IMR-90 (cell line): ENCODE measurements at regions not wholly inside any gene's neighbourhood (a gene's known extent, or its start where the extent isn't known, plus 50 kb on each side); places are given as distances from the start of the nearest gene placed in this dataset.

Experiments
- ATAC-seq: fragments of 200-7000 bp; cut with Tn5 transposase; 2 replicates; pipeline ENCODE4 v1.9.1; 2020; ENCODE audit warnings: low read depth, mild to moderate bottlenecking, moderate library complexity
- BruUV-seq: library from RNA; stranded (reverse); fragments of 400-500 nt; replicated peaks from 2 replicates; lab custom pipeline; 2021; lab: Mats Ljungman, UMichigan
- CTCF ChIA-PET: fragments of 300-600 bp; formaldehyde crosslinking; extraction: SDS; loops from one replicate; lab custom pipeline; 2021; ENCODE audit warnings: antibody characterized with exemption; lab: Yijun Ruan, JAX
- POLR2A ChIA-PET: fragments of 300-600 bp; sonication (Branson Sonifier 250); formaldehyde crosslinking; loops from one replicate; lab custom pipeline; 2022; ENCODE audit warnings: antibody characterized with exemption; ENCODE audit not compliant: unreplicated experiment; lab: Charles Lee
- DNase-seq: peaks from one replicate; pipeline ENCODE4 v3.0.0; 2013
- H2AFZ ChIP-seq: replicated peaks from 2 replicates; pipeline ENCODE3; 2013; ENCODE audit warnings: low read length, mild to moderate bottlenecking; ENCODE audit not compliant: poor library complexity
- H2AK5ac ChIP-seq: 2 replicates; pipeline ENCODE4 v1.6.1; 2013; ENCODE audit warnings: low read depth, low read length, inconsistent platforms
- H2AK9ac ChIP-seq: replicated peaks from 2 replicates; pipeline ENCODE3; 2013; ENCODE audit warnings: mild to moderate bottlenecking, low read depth, low read length, moderate library complexity; ENCODE audit not compliant: poor library complexity
- H2BK120ac ChIP-seq: 2 replicates; pipeline ENCODE4 v1.6.1; 2013; ENCODE audit warnings: low read depth, low read length, inconsistent platforms
- H2BK15ac ChIP-seq: 3 replicates; pipeline ENCODE4 v1.6.1; 2013; ENCODE audit warnings: low read depth, low read length, inconsistent platforms
- H2BK20ac ChIP-seq: 2 replicates; pipeline ENCODE4 v1.6.1; 2013; ENCODE audit warnings: low read depth, mild to moderate bottlenecking, inconsistent platforms, low read length, moderate library complexity
- H2BK5ac ChIP-seq: 2 replicates; pipeline ENCODE4 v1.6.1; 2013; ENCODE audit warnings: mild to moderate bottlenecking, low read depth, low read length, inconsistent platforms; ENCODE audit not compliant: poor library complexity, severe bottlenecking
- H3K14ac ChIP-seq: replicated peaks from 2 replicates; pipeline ENCODE4 v1.6.1; 2013; ENCODE audit warnings: low read depth, low read length, inconsistent platforms
- H3K18ac ChIP-seq: 2 replicates; pipeline ENCODE4 v1.6.1; 2013; ENCODE audit warnings: low read depth, low read length, control low read depth
- H3K23ac ChIP-seq: 2 replicates; pipeline ENCODE4 v1.6.1; 2013; ENCODE audit warnings: low read depth, low read length, inconsistent platforms
- H3K27ac ChIP-seq: 2 replicates; pipeline ENCODE4 v1.5.1; 2013; ENCODE audit warnings: mild to moderate bottlenecking, control low read depth, low read length; ENCODE audit not compliant: insufficient read depth
- H3K27me3 ChIP-seq: 2 replicates; pipeline ENCODE4 v1.6.1; 2013; ENCODE audit warnings: low read length; ENCODE audit not compliant: control insufficient read depth, insufficient read depth
- H3K36me3 ChIP-seq: 2 replicates; pipeline ENCODE4 v1.6.1; 2013; ENCODE audit warnings: low read length, mixed read lengths; ENCODE audit not compliant: control insufficient read depth, insufficient read depth
- H3K4ac ChIP-seq: 2 replicates; pipeline ENCODE4 v1.6.1; 2013; ENCODE audit warnings: low read depth, low read length, inconsistent platforms
- H3K4me1 ChIP-seq: 2 replicates; pipeline ENCODE4 v1.6.1; 2013; ENCODE audit warnings: low read length, mixed read lengths; ENCODE audit not compliant: control insufficient read depth, insufficient read depth
- H3K4me2 ChIP-seq: 2 replicates; pipeline ENCODE4 v1.6.1; 2013; ENCODE audit warnings: low read depth, mild to moderate bottlenecking, control low read depth, low read length, moderate library complexity
- H3K4me3 ChIP-seq: 2 replicates; pipeline ENCODE4 v1.5.1; 2013; ENCODE audit warnings: low read depth, mild to moderate bottlenecking, control low read depth, low read length, moderate library complexity; ENCODE audit not compliant: insufficient read depth
- H3K56ac ChIP-seq: 2 replicates; pipeline ENCODE4 v1.6.1; 2013; ENCODE audit warnings: low read length, inconsistent platforms; ENCODE audit not compliant: insufficient read depth; ENCODE audit errors: extremely low read depth
- H3K79me1 ChIP-seq, 2 experiments: 2 replicates each; pipeline ENCODE4 v1.6.1; 2013; ENCODE audit warnings: low read length in 2 of 2, inconsistent platforms in 1 of 2, low read depth in 1 of 2
- H3K9ac ChIP-seq: 2 replicates; pipeline ENCODE4 v1.6.1; 2013; ENCODE audit warnings: low read depth, low read length, control low read depth
- H3K9me1 ChIP-seq: 2 replicates; pipeline ENCODE4 v1.6.1; 2013; ENCODE audit warnings: low read length, inconsistent platforms; ENCODE audit not compliant: insufficient read depth
- H3K9me3 ChIP-seq: 2 replicates; pipeline ENCODE4 v1.6.1; 2013; ENCODE audit warnings: low read length; ENCODE audit not compliant: control insufficient read depth, insufficient read depth
- H4K20me1 ChIP-seq: 2 replicates; pipeline ENCODE4 v1.6.1; 2013; ENCODE audit warnings: low read length, inconsistent platforms; ENCODE audit not compliant: insufficient read depth
- H4K5ac ChIP-seq: 2 replicates; pipeline ENCODE4 v1.6.1; 2013; ENCODE audit warnings: mild to moderate bottlenecking, low read depth, low read length, control low read depth
- H4K8ac ChIP-seq, 2 experiments: 2 replicates each; pipeline ENCODE4 v1.6.1; 2013; ENCODE audit warnings: low read depth in 2 of 2, low read length in 2 of 2, control low read depth in 1 of 2, inconsistent platforms in 1 of 2
- H4K91ac ChIP-seq: 2 replicates; pipeline ENCODE4 v1.6.1; 2013; ENCODE audit warnings: low read depth, low read length, inconsistent platforms; ENCODE audit not compliant: insufficient read depth
- BHLHE40 ChIP-seq: fragments of 150-350 bp; IDR thresholded peaks from 2 replicates; pipeline ENCODE4 v1.6.1; 2016; ENCODE audit warnings: mild to moderate bottlenecking, low read depth, low read length
- CEBPB ChIP-seq: IDR thresholded peaks from 2 replicates; pipeline ENCODE4 v1.6.1; 2012; ENCODE audit warnings: low read depth, low read length, improper control_type of control experiment
- CHD1 ChIP-seq: IDR thresholded peaks from 2 replicates; pipeline ENCODE4 v1.6.1; 2012; ENCODE audit warnings: low read depth, low read length, improper control_type of control experiment
- CTCF ChIP-seq: conservative IDR thresholded peaks from 2 replicates; pipeline ENCODE4 v1.5.1; 2012; ENCODE audit warnings: mild to moderate bottlenecking, low read depth, low read length, improper control_type of control experiment
- ELK1 ChIP-seq: fragments of 150-350 bp; IDR thresholded peaks from 2 replicates; pipeline ENCODE4 v1.6.1; 2016; ENCODE audit warnings: low read depth, mild to moderate bottlenecking, low read length, moderate library complexity, borderline replicate concordance
- FOS ChIP-seq: fragments of 150-350 bp; IDR thresholded peaks from 2 replicates; pipeline ENCODE4 v1.6.1; 2016; ENCODE audit warnings: low read depth, low read length
- MAFK ChIP-seq: IDR thresholded peaks from 2 replicates; pipeline ENCODE4 v1.6.1; 2012; ENCODE audit warnings: low read depth, low read length, improper control_type of control experiment
- MAZ ChIP-seq: IDR thresholded peaks from 2 replicates; pipeline ENCODE4 v1.6.1; 2012; ENCODE audit warnings: low read depth, mild to moderate bottlenecking, low read length, improper control_type of control experiment, moderate library complexity, borderline replicate concordance
- MXI1 ChIP-seq: IDR thresholded peaks from 2 replicates; pipeline ENCODE4 v1.6.1; 2012; ENCODE audit warnings: low read depth, mild to moderate bottlenecking, low read length, moderate library complexity, borderline replicate concordance
- NFE2L2 ChIP-seq: fragments of 150-350 bp; IDR thresholded peaks from 2 replicates; pipeline ENCODE4 v1.6.1; 2016; ENCODE audit warnings: low read depth, mild to moderate bottlenecking, low read length
- POLR2A ChIP-seq: IDR thresholded peaks from 2 replicates; pipeline ENCODE4 v1.6.1; 2012; ENCODE audit warnings: mild to moderate bottlenecking, low read depth, low read length
- RAD21 ChIP-seq: IDR thresholded peaks from 2 replicates; pipeline ENCODE4 v1.6.1; 2012; ENCODE audit warnings: low read length, improper control_type of control experiment
- RCOR1 ChIP-seq: IDR thresholded peaks from 2 replicates; pipeline ENCODE4 v1.6.1; 2012; ENCODE audit warnings: mild to moderate bottlenecking, low read length, improper control_type of control experiment; ENCODE audit not compliant: insufficient replicate concordance
- RFX5 ChIP-seq: IDR thresholded peaks from 2 replicates; pipeline ENCODE4 v1.8.0; 2012; ENCODE audit warnings: low read depth, mild to moderate bottlenecking, low read length, moderate library complexity
- SMC3 ChIP-seq: fragments of 150-350 bp; IDR thresholded peaks from 2 replicates; pipeline ENCODE4 v1.6.1; 2016; ENCODE audit warnings: low read depth, mild to moderate bottlenecking, antibody characterized with exemption, low read length, moderate library complexity
- USF2 ChIP-seq: fragments of 150-350 bp; IDR thresholded peaks from 2 replicates; pipeline ENCODE4 v1.6.1; 2017; ENCODE audit warnings: mild to moderate bottlenecking, antibody characterized with exemption, low read length, low read depth
- dilution Hi-C: fragments of 300-500 bp; cut with HindIII; formaldehyde crosslinking; loops from one replicate; pipeline ENCODE4 v1.14.3; 2018; ENCODE audit warnings: low sequenced_read_pairs; ENCODE audit not compliant: unreplicated experiment
- in situ Hi-C: fragments of 300-500 bp; cut with MboI; formaldehyde crosslinking; loops from 3 replicates; pipeline ENCODE4 v1.14.3; 2019; ENCODE audit warnings: low sequenced_read_pairs, inconsistent platforms, mixed read lengths
- intact Hi-C: fragments of 100-400 bp; cut with micrococcal nuclease; formaldehyde crosslinking; loops from 2 replicates; pipeline ENCODE4 v1.10.0; 2022

- ATAC-seq: no peak
- Histone ChIP-seq H4K5ac (no peak overlapping the region), H4K20me1 (no peaks in the 10 kb centered on the region), H2AK5ac (no peak overlapping the region), H3K36me3 (no peaks in the 10 kb centered on the region), H3K9ac (no peak overlapping the region), H3K4ac (no peak overlapping the region), H2BK15ac (no peak overlapping the region), H3K18ac (no peak overlapping the region), H4K8ac (no peak overlapping the region), H3K27me3 (peaks cover 2% of the 10 kb centered on the region; the same call in 1 of the 2 replicates), H3K4me3 (no peak overlapping the region), H2AK9ac (no peak overlapping the region), H3K4me2 (no peak overlapping the region), H3K23ac (no peak overlapping the region), H3K9me3 (peaks cover 2% of the 10 kb centered on the region), H2AFZ (no peak overlapping the region), H3K56ac (no peak overlapping the region), H3K27ac (no peak overlapping the region), H2BK20ac (no peak overlapping the region), H4K91ac (no peak overlapping the region), H3K79me1 (no peaks in the 10 kb centered on the region), H2BK5ac (no peak overlapping the region), H3K14ac (no peak overlapping the region), H3K4me1 (no peaks in the 10 kb centered on the region), H2BK120ac (no peak overlapping the region), H3K9me1 (no peaks in the 10 kb centered on the region)
- CTCF ChIA-PET: no interaction called here
- TF ChIP-seq BHLHE40 (no peak), NFE2L2 (no peak), FOS (no peak), SMC3 (no peak), MAFK (no peak), MAZ (no peak), CHD1 (no peak), MXI1 (no peak), RCOR1 (no peak), RFX5 (no peak), POLR2A (no peak), CTCF (no peak), RAD21 (no peak), ELK1 (no peak), USF2 (no peak), CEBPB (no peak)
- DNase-seq: no peak
- POLR2A ChIA-PET: no interaction called here
- dilution Hi-C loops (no loop called here), intact Hi-C loops (no loop called here), in situ Hi-C loops (no loop called here)
- BruUV-seq: no TSS peak
Observed at GRCh38 chr1:56265216-56265615, 314.1 kb downstream of the PLPP3 start.
